ENCODE measurements at regions not wholly inside any gene's neighbourhood (a gene's known extent, or its start where the extent isn't known, plus 50 kb on each side); places are given as distances from the start of the nearest gene placed in this dataset.

- no peaks in the 10 kb centered on the region for H3K36me3 ChIP-seq (replicated peaks in 1 of 2; ENCODE audit: control extremely low read depth in 1 of 2, control insufficient read depth in 1 of 2, extremely low read depth in 1 of 2, insufficient read depth in 2 of 2, low read length in 1 of 2)
- H3K4me1 ChIP-seq (ENCODE audit: control insufficient read depth in 2 of 2, insufficient read depth in 2 of 2, low read length in 2 of 2) = no peaks in the 10 kb centered on the region
- H3K4me2 ChIP-seq (replicated peaks; ENCODE audit: low read depth, low read length, poor library complexity, severe bottlenecking) = no peak overlapping the region
- Mint-ChIP-seq H3K4me3 (no peak overlapping the region), H3K27me3 (no peaks in the 10 kb centered on the region), H3K9me3 (ENCODE audit: insufficient read depth) (no peaks in the 10 kb centered on the region), H3K27ac (no peak overlapping the region), H3K4me1 (no peaks in the 10 kb centered on the region)
- TF ChIP-seq EZH2 (IDR thresholded peaks at IDR 0.05; ENCODE audit: borderline replicate concordance, insufficient read depth, low read depth, low read length, poor library complexity, severe bottlenecking) (no peak), CTCF (IDR thresholded peaks at IDR 0.05) (no peak)
- POLR2A ChIA-PET = no interaction called here
- H3K79me2 ChIP-seq (ENCODE audit: control insufficient read depth, insufficient read depth, low read length) = no peaks in the 10 kb centered on the region
- no peaks in the 10 kb centered on the region for H3K27me3 ChIP-seq (replicated peaks in 1 of 4; ENCODE audit: control extremely low read depth in 1 of 4, control insufficient read depth in 3 of 4, insufficient read depth in 4 of 4, low read length in 3 of 4)
- no peak overlapping the region for H2AFZ ChIP-seq (ENCODE audit: insufficient read depth, low read depth, low read length, poor library complexity, severe bottlenecking)
- no peak overlapping the region for H3K9ac ChIP-seq (ENCODE audit: low read length)
- ATAC-seq (ENCODE audit: low read depth) (no peak), DNase-seq (no peak)
- CTCF ChIA-PET = no interaction called here
- no peak overlapping the region for H3K4me3 ChIP-seq (ENCODE audit: control extremely low read depth in 1 of 5, extremely low read depth in 1 of 5, insufficient read depth in 1 of 5, low read depth in 2 of 5, low read length in 4 of 5)
- peaks cover 0 to 4% (median 1%) of the 10 kb centered on the region in 3 donors for H3K9me3 ChIP-seq (ENCODE audit: control extremely low read depth in 1 of 3, control insufficient read depth in 2 of 3, insufficient read depth in 1 of 3, low read length in 2 of 3)
- no peak overlapping the region for H3K27ac ChIP-seq (ENCODE audit: low read length in 2 of 2)
- intact Hi-C loops (cut with micrococcal nuclease) = no loop called here
- no peaks in the 10 kb centered on the region for H4K20me1 ChIP-seq (ENCODE audit: control insufficient read depth, insufficient read depth, low read length, poor library complexity, severe bottlenecking)
- 100% methylated on average over 2 of the region's 2 CpGs for WGBS (ENCODE audit: insufficient coverage)
These were observed 772.9 kb upstream of the INTU start for GRCh38 chr4:126859872-126860271.

GRCh38 chr4:126860308-126860707, 772.4 kb upstream of the INTU start:
- no peaks in the 10 kb centered on the region for H4K20me1 ChIP-seq (ENCODE audit: control insufficient read depth, insufficient read depth, low read length, poor library complexity, severe bottlenecking)

More at GRCh38 chr4:126860308-126860707, 772.4 kb upstream of the INTU start:
- Histone ChIP-seq H3K9ac (ENCODE audit: low read length) (no peak overlapping the region), H2AFZ (ENCODE audit: insufficient read depth, low read depth, low read length, poor library complexity, severe bottlenecking) (no peak overlapping the region), H3K36me3 (replicated peaks in 1 of 2; ENCODE audit: control extremely low read depth in 1 of 2, control insufficient read depth in 1 of 2, extremely low read depth in 1 of 2, insufficient read depth in 2 of 2, low read length in 1 of 2) (no peaks in the 10 kb centered on the region), H3K79me2 (ENCODE audit: control insufficient read depth, insufficient read depth, low read length) (no peaks in the 10 kb centered on the region), H3K4me3 (ENCODE audit: control extremely low read depth in 1 of 5, extremely low read depth in 1 of 5, insufficient read depth in 1 of 5, low read depth in 2 of 5, low read length in 4 of 5) (no peak overlapping the region), H3K27me3 (replicated peaks in 1 of 4; ENCODE audit: control extremely low read depth in 1 of 4, control insufficient read depth in 3 of 4, insufficient read depth in 4 of 4, low read length in 3 of 4) (no peaks in the 10 kb centered on the region), H3K4me1 (ENCODE audit: control insufficient read depth in 2 of 2, insufficient read depth in 2 of 2, low read length in 2 of 2) (no peaks in the 10 kb centered on the region), H3K27ac (ENCODE audit: low read length in 2 of 2) (no peak overlapping the region), H3K4me2 (replicated peaks; ENCODE audit: low read depth, low read length, poor library complexity, severe bottlenecking) (no peak overlapping the region), H3K9me3 (ENCODE audit: control extremely low read depth in 1 of 3, control insufficient read depth in 2 of 3, insufficient read depth in 1 of 3, low read length in 2 of 3) (peaks cover 0 to 4% (median 0%) of the 10 kb centered on the region in 3 donors)
- intact Hi-C loops (cut with micrococcal nuclease) = no loop called here
- H3K27me3 Mint-ChIP-seq = no peaks in the 10 kb centered on the region
- H3K4me3 Mint-ChIP-seq = no peak overlapping the region
- TF ChIP-seq CTCF (IDR thresholded peaks at IDR 0.05) (no peak), EZH2 (IDR thresholded peaks at IDR 0.05; ENCODE audit: borderline replicate concordance, insufficient read depth, low read depth, low read length, poor library complexity, severe bottlenecking) (no peak)
- ATAC-seq (ENCODE audit: low read depth) = no peak
- ChIA-PET POLR2A (no interaction called here), CTCF (no interaction called here)
- no peak overlapping the region for H3K27ac Mint-ChIP-seq
- DNase-seq = no peak
- WGBS (ENCODE audit: insufficient coverage) = 100% methylated on average over 1 of the region's 1 CpG
- H3K9me3 Mint-ChIP-seq (ENCODE audit: insufficient read depth) = no peaks in the 10 kb centered on the region
- no peaks in the 10 kb centered on the region for H3K4me1 Mint-ChIP-seq

Data from B cell (primary cell).